GM18520 (cell line): ENCODE measurements at regions not wholly inside any gene's neighbourhood (a gene's known extent, or its start where the extent isn't known, plus 50 kb on each side); places are given as distances from the start of the nearest gene placed in this dataset.
"Not testable (repeated sequence)": the region's sequence is repeated elsewhere in the genome, so short reads cannot be mapped to it uniquely, and the experiment has no call there.

ENCODE experiments used
- ATAC-seq: cut with Tn5 transposase; IDR thresholded peaks from one replicate; pipeline ENCODE4 v1.9.1; 2021; ENCODE audit not compliant: unreplicated experiment

- ATAC-seq, result no peak
Measured at GRCh38 chr14:105690671-105691070, 164.3 kb downstream of the TMEM121 start.

- ATAC-seq, result not testable (repeated sequence)
Measured at GRCh38 chr14:105691321-105692109, 165.1 kb downstream of the TMEM121 start.

- ATAC-seq, result not testable (repeated sequence)
Measured at GRCh38 chr14:105692110-105692685, 165.8 kb downstream of the TMEM121 start.

- ATAC-seq, result no peak
Measured at GRCh38 chr14:105694961-105695360, 168.6 kb downstream of the TMEM121 start.

- peak; percentile 74 for ATAC-seq
Measured at GRCh38 chr14:105696388-105696787, 170.0 kb downstream of the TMEM121 start.

- ATAC-seq, result not testable (repeated sequence)
Measured at GRCh38 chr14:105697414-105697813, 171.0 kb downstream of the TMEM121 start.

GRCh38 chr14:105697955-105698354, 171.6 kb downstream of the TMEM121 start:
- ATAC-seq, result not testable (repeated sequence)

GRCh38 chr14:105698940-105699556, 172.7 kb downstream of the TMEM121 start:
- not testable (repeated sequence) for ATAC-seq

- ATAC-seq, result not testable (repeated sequence)
Measured at GRCh38 chr14:105699706-105700105, 173.3 kb downstream of the TMEM121 start.

GRCh38 chr14:105700146-105700545, 173.8 kb downstream of the TMEM121 start:
- not testable (repeated sequence) for ATAC-seq

GRCh38 chr14:105700622-105701288, 174.4 kb downstream of the TMEM121 start:
- ATAC-seq, result peak; percentile 26

GRCh38 chr14:105701456-105702274, 175.3 kb downstream of the TMEM121 start:
- ATAC-seq, result no peak

GRCh38 chr14:105702275-105702817, 176.0 kb downstream of the TMEM121 start:
- ATAC-seq, result no peak

- ATAC-seq, result not testable (repeated sequence)
Measured at GRCh38 chr14:105703044-105703665, 176.8 kb downstream of the TMEM121 start.

GRCh38 chr14:105704091-105704490, 177.7 kb downstream of the TMEM121 start:
- not testable (repeated sequence) for ATAC-seq

- ATAC-seq, result not testable (repeated sequence)
Measured at GRCh38 chr14:105704492-105704891, 178.1 kb downstream of the TMEM121 start.

- ATAC-seq, result not testable (repeated sequence)
Measured at GRCh38 chr14:105705512-105705861, 179.1 kb downstream of the TMEM121 start.

- not testable (repeated sequence) for ATAC-seq
Measured at GRCh38 chr14:105705862-105706700, 179.7 kb downstream of the TMEM121 start.

GRCh38 chr14:105706701-105707019, 180.3 kb downstream of the TMEM121 start:
- ATAC-seq, result not testable (repeated sequence)
